C4-2B (cell line): ENCODE measurements at regions not wholly inside any gene's neighbourhood (a gene's known extent, or its start where the extent isn't known, plus 50 kb on each side); places are given as distances from the start of the nearest gene placed in this dataset.

Experiments
- ZFX ChIP-seq: fragments of 450-650 bp; IDR thresholded peaks from 2 replicates; pipeline ENCODE4 v1.6.1; 2017
- TF ChIP-seq, protein P1 (sequence below): fragments of 450-650 bp; conservative IDR thresholded peaks from 2 replicates; pipeline ENCODE4 v1.5.1; 2017; ENCODE audit warnings: mild to moderate bottlenecking

DNA sequence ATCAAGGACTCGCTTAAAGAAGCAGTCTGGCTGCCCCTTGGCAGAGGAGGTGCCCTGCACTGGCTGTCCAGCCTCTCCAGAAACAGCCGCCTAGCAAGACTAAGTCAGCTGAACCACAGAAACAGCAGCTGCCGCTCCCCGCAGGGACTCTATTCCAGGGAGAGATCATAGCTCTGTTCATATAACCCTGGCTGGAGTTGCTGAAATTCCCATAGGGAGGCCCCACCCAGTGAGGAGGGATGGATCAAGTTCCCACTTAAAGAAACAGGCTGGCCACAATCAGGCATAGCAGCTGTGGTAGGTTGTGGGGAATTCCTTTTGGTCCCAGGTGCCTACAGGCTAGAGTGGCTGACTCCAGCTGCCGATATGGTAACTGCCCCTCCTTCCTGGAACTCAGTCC is 74.2 kb upstream of the MC4R start:
- TF ChIP-seq, protein P1, sequence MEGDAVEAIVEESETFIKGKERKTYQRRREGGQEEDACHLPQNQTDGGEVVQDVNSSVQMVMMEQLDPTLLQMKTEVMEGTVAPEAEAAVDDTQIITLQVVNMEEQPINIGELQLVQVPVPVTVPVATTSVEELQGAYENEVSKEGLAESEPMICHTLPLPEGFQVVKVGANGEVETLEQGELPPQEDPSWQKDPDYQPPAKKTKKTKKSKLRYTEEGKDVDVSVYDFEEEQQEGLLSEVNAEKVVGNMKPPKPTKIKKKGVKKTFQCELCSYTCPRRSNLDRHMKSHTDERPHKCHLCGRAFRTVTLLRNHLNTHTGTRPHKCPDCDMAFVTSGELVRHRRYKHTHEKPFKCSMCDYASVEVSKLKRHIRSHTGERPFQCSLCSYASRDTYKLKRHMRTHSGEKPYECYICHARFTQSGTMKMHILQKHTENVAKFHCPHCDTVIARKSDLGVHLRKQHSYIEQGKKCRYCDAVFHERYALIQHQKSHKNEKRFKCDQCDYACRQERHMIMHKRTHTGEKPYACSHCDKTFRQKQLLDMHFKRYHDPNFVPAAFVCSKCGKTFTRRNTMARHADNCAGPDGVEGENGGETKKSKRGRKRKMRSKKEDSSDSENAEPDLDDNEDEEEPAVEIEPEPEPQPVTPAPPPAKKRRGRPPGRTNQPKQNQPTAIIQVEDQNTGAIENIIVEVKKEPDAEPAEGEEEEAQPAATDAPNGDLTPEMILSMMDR: no peak
- TF ChIP-seq ZFX: no peak
